Cerebellar nuclear complex (tissue), 1 donor: ENCODE measurements at regions not wholly inside any gene's neighbourhood (a gene's known extent, or its start where the extent isn't known, plus 50 kb on each side); places are given as distances from the start of the nearest gene placed in this dataset.

Experiments used
- DNase-seq, 2 experiments: peaks; one replicate each; lab custom pipeline; 2025; lab: John Stamatoyannopoulos, UW

GRCh38 chr5:26669523-26669922, 368.9 kb downstream of the CDH9 start:
- DNase-seq, result no peak

GRCh38 chr5:26669031-26669430, 369.4 kb downstream of the CDH9 start:
- DNase-seq, result no peak

GRCh38 chr5:26666371-26666770, 372.0 kb downstream of the CDH9 start:
- no peak for DNase-seq

GRCh38 chr5:26663500-26663899, 374.9 kb downstream of the CDH9 start:
- DNase-seq, result no peak

- DNase-seq, result peak in 1 of 2 experiments; percentile 9
These were observed 375.5 kb downstream of the CDH9 start for GRCh38 chr5:26662806-26663360.

- no peak for DNase-seq
These were observed 378.3 kb downstream of the CDH9 start for GRCh38 chr5:26660116-26660515.

GRCh38 chr5:26649000-26649399, 389.4 kb downstream of the CDH9 start:
- DNase-seq, result peak; percentile 69 to 88

- DNase-seq, result peak; percentile 3 to 10
These were observed 390.6 kb downstream of the CDH9 start for GRCh38 chr5:26647781-26648180.

- DNase-seq, result no peak
These were observed 392.7 kb downstream of the CDH9 start for GRCh38 chr5:26645659-26646058.

GRCh38 chr5:26641492-26641891, 396.9 kb downstream of the CDH9 start:
- DNase-seq, result no peak

- no peak for DNase-seq
These were observed 413.3 kb downstream of the CDH9 start for GRCh38 chr5:26625099-26625498.

- DNase-seq, result no peak
These were observed 415.4 kb downstream of the CDH9 start for GRCh38 chr5:26622947-26623346.

- DNase-seq, result no peak
These were observed 427.8 kb downstream of the CDH9 start for GRCh38 chr5:26610577-26610976.

- no peak for DNase-seq
These were observed 436.8 kb downstream of the CDH9 start for GRCh38 chr5:26601563-26601962.

- no peak for DNase-seq
These were observed 455.9 kb downstream of the CDH9 start for GRCh38 chr5:26582350-26583045.

- no peak for DNase-seq
These were observed 458.7 kb downstream of the CDH9 start for GRCh38 chr5:26579712-26580111.

- DNase-seq, result no peak
These were observed 460.4 kb downstream of the CDH9 start for GRCh38 chr5:26578002-26578401.

- no peak for DNase-seq
These were observed 465.9 kb downstream of the CDH9 start for GRCh38 chr5:26572480-26572879.

GRCh38 chr5:26569929-26570258, 468.5 kb downstream of the CDH9 start:
- no peak for DNase-seq

GRCh38 chr5:26569241-26569928, 469.0 kb downstream of the CDH9 start:
- no peak for DNase-seq

GRCh38 chr5:26568316-26568715, 470.1 kb downstream of the CDH9 start:
- no peak for DNase-seq

- DNase-seq, result no peak
These were observed 474.4 kb downstream of the CDH9 start for GRCh38 chr5:26563979-26564378.

- no peak for DNase-seq
These were observed 485.3 kb downstream of the CDH9 start for GRCh38 chr5:26553079-26553478.

- no peak for DNase-seq
These were observed 494.4 kb downstream of the CDH9 start for GRCh38 chr5:26543987-26544386.
